Brain microvascular endothelial cell (primary cell): ENCODE measurements at regions not wholly inside any gene's neighbourhood (a gene's known extent, or its start where the extent isn't known, plus 50 kb on each side); places are given as distances from the start of the nearest gene placed in this dataset.

ENCODE experiments used
- DNase-seq: peaks from one replicate; pipeline ENCODE4 v3.0.0-alpha.2; 2020
- H3K27ac ChIP-seq: fragments of 250-450 bp; sonication (Bioruptor Pico); 2 replicates; pipeline ENCODE4 v1.5.1; 2020; ENCODE audit warnings: mild to moderate bottlenecking, moderate library complexity
- H3K27me3 ChIP-seq: fragments of 250-450 bp; sonication (Bioruptor Pico); replicated peaks from 2 replicates; pipeline ENCODE4 v1.5.1; 2020; ENCODE audit warnings: mild to moderate bottlenecking
- H3K36me3 ChIP-seq: fragments of 250-450 bp; sonication (Bioruptor Pico); replicated peaks from 2 replicates; pipeline ENCODE4 v1.5.1; 2020; ENCODE audit warnings: mild to moderate bottlenecking
- H3K4me3 ChIP-seq: 2 replicates; pipeline ENCODE4 v1.5.1; 2011; ENCODE audit warnings: low read depth, mild to moderate bottlenecking, control low read depth, low read length, moderate library complexity
- in situ Hi-C: cut with HindIII; loops from 2 replicates; pipeline ENCODE4 v1.10.0; 2017; ENCODE audit warnings: low sequenced_read_pairs, low pct_ligation_motif_present
- TF ChIP-seq, protein P1 (sequence below): IDR thresholded peaks from 2 replicates; pipeline ENCODE4 v1.5.1; 2011; ENCODE audit warnings: low read depth, mild to moderate bottlenecking, moderate library complexity, low read length, control low read depth, inconsistent platforms; ENCODE audit errors: missing control alignments

- Histone ChIP-seq H3K27ac (no peak overlapping the region), H3K27me3 (no peaks in the 10 kb centered on the region), H3K36me3 (no peaks in the 10 kb centered on the region), H3K4me3 (no peak overlapping the region)
- no peak for DNase-seq
- TF ChIP-seq, protein P1, sequence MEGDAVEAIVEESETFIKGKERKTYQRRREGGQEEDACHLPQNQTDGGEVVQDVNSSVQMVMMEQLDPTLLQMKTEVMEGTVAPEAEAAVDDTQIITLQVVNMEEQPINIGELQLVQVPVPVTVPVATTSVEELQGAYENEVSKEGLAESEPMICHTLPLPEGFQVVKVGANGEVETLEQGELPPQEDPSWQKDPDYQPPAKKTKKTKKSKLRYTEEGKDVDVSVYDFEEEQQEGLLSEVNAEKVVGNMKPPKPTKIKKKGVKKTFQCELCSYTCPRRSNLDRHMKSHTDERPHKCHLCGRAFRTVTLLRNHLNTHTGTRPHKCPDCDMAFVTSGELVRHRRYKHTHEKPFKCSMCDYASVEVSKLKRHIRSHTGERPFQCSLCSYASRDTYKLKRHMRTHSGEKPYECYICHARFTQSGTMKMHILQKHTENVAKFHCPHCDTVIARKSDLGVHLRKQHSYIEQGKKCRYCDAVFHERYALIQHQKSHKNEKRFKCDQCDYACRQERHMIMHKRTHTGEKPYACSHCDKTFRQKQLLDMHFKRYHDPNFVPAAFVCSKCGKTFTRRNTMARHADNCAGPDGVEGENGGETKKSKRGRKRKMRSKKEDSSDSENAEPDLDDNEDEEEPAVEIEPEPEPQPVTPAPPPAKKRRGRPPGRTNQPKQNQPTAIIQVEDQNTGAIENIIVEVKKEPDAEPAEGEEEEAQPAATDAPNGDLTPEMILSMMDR: no peak
- in situ Hi-C loops: no loop called here
These were observed 55.5 kb downstream of the MID1IP1 start for GRCh38 chrX:38856670-38857265.

GRCh38 chrX:38857736-38858523 lies 56.7 kb downstream of the MID1IP1 start:
- no peaks in the 10 kb centered on the region for H3K36me3 ChIP-seq
- in situ Hi-C loops: no loop called here
- DNase-seq: no peak
- TF ChIP-seq, protein P1: no peak
- no peak overlapping the region for H3K27ac ChIP-seq
- no peaks in the 10 kb centered on the region for H3K27me3 ChIP-seq
- H3K4me3 ChIP-seq: no peak overlapping the region

DNA sequence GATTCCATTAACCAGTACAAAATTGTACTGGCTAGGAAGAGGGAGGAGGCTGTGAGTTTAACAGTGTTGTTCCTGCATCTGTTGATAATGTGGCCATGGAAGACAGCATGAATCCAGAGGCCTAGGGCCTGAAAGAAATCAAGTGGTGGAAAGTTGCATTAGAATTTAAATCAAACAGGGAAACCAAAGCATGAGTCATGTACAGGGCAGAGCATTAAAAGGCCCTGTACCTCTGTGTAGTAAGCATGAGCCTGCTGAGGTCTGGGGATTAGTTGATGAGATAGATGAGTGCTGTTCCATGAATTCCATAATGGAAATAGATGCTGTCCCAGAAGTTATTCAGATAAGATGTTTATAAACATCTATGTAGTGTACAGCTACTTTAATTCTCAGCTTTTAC lies 58.3 kb downstream of the MID1IP1 start:
- TF ChIP-seq, protein P1: no peak
- in situ Hi-C loops: no loop called here
- H3K36me3 ChIP-seq: no peaks in the 10 kb centered on the region
- no peaks in the 10 kb centered on the region for H3K27me3 ChIP-seq
- no peak overlapping the region for H3K27ac ChIP-seq
- no peak for DNase-seq
- no peak overlapping the region for H3K4me3 ChIP-seq

DNA sequence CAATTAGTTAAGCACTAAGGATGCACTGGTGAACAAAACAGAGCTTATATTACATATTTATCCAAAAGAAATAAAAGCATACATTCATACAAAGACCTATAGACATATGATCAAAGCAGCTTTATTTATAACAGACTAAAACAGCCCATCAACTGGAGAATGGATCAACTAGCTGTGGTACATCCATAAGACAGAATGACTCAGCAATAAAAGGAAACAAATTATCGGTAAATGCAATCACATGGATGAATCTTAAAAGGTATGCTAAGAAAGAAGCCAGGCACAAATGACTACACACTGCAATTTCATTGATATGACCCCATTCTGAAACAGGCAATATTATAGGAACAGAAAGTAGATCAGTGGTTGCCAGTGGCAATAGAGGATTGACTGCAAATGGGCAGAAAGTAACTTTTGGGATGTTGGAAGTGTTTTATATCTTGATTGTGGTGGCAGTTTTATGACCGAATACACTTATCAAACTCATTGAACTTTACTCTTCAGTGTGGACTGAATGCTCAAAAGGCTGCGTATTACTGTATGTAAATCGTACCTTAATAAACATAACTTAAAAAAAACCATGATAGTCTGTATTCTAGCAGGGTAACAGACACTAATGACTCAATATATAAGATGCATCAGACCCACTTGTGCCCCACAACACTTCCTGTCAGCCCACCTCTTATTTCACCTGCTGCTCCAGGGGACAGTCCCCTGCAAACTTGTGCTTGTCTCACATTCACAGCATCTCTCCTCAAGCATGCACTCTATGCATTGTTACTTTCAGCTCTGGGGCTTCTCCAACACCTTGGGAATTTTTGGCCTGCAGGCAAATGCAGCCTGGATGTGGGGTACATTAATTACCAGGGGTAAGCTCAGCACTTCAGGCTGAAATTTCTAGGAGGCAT lies 59.1 kb downstream of the MID1IP1 start:
- no peak for DNase-seq
- Histone ChIP-seq H3K27me3 (no peaks in the 10 kb centered on the region), H3K27ac (no peak overlapping the region), H3K36me3 (no peaks in the 10 kb centered on the region), H3K4me3 (no peak overlapping the region)
- in situ Hi-C loops: no loop called here
- TF ChIP-seq, protein P1: no peak

DNA sequence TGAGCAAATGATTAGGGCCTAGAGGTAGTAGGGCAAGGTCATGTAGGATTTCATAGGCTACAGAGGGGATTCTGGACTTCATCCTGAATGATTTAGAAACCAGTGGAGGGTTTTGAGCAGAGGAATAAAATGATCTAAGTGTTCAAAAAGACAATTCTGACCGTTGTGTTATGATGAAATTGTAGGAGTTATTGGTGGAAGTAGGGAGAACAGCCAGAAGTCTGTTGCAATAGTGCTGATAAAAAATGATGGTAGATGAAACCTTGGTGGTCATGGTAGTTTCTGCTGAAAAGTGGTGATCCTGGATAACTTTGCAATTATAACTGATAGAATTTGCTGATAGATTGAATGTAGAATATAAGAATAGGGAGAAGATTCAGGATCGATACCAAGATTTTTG lies 60.2 kb downstream of the MID1IP1 start:
- Histone ChIP-seq H3K27ac (no peak overlapping the region), H3K36me3 (no peaks in the 10 kb centered on the region), H3K27me3 (no peaks in the 10 kb centered on the region), H3K4me3 (no peak overlapping the region)
- no peak for DNase-seq
- TF ChIP-seq, protein P1: no peak
- in situ Hi-C loops: no loop called here
